ENCODE measurements at regions not wholly inside any gene's neighbourhood (a gene's known extent, or its start where the extent isn't known, plus 50 kb on each side); places are given as distances from the start of the nearest gene placed in this dataset.
"Not testable (repeated sequence)": the region's sequence is repeated elsewhere in the genome, so short reads cannot be mapped to it uniquely, and the experiment has no call there.

DNA sequence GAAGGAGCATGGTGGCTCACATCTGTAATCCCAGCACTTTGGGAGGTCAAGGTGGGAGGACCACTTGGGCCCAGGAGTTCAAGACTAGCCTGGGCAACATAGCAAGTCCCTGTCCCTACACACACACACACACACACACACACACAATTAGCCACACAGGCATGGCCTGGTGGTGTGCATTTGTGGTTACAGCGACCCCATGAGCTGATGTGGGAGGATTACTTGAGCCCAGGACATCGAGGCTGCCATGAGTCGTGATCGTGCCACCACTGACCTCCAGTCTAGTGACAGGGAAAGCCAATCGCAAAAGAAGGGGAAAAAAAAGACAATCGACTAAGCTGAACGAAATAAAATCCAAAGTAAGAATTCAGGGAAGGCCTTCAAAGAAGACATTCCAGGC is 67.9 kb downstream of the TBX3 start:
- no peak for DNase-seq (ENCODE audit: low spot score)

DNA sequence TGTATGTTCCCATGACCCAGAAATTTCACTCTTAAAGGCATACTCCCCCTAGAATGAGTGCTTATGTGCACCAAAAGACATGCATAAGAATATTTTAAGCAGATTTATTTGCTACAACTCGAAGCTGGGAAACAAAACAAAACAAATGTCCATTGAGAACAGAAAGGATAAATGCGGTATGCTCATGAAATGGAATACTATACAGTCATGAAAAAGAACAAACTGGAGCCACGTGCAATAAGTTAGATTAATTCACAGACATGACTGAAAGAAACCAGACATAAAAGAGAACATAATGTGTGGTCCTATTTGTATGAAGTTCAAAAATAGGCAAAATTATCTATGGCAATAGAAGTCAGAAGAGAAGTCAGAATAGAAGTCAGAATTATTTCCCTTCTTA is 69.9 kb downstream of the TBX3 start:
- DNase-seq (ENCODE audit: low spot score), result no peak

DNA sequence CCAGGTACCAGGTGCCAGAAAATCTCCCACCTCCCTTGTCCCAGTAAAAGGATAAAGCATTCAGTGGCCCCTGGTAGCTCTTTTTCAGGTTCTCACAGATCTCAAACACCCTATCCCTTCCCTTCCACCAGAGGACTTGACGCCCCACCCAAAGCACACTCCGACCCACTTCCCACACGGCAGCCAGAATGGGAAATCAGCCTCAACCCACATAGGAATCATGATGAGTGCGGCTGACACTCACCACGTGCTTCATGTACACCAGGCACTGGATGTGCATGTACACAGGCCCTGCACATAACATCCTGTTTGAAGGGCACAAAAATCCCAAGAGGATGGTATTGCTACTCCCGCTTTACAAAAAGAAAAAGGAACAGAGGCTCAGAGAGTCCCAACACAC is 71.9 kb downstream of the TBX3 start:
- no peak for DNase-seq (ENCODE audit: low spot score)

DNA sequence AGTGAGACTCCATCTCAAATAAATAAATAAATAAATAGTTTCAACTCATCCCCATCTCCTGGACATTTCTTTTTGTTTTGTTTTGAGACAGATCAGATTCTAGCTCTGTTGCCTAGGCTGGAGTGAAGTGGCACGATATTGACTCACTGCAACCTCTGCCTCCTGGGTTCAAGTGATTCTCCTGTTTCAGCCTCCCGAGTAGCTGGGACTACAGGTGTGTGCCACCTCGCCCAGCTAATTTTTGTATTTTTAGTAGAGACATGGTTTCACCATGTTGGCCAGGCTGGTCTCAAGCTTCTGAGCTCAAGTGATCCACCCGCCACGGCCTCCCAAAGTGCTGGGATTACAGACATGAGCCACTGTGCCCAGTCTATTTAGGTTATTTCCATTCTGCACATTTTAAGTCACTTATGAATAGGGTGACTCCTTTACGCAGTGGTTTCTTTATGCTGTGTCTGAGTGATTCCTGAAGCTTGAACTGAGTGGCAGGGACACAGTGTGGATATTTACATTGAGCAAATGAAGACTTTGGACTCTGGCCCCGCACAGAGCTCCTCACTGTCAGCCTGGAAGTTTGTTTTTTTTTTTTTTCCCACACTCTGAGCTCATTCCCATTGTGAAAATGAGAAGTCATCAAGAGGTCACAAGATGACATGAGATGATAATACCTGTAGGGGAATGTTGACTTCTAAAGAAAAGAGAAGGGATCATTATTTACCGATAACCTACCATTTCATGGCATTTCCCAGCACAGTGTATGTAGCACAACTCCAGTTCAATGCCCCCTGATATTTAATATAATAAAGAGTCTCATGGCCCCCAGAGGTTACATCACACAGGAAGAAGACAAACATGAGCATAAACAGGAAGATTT is 72.6 kb downstream of the TBX3 start:
- no peak for DNase-seq (ENCODE audit: low spot score)

DNA sequence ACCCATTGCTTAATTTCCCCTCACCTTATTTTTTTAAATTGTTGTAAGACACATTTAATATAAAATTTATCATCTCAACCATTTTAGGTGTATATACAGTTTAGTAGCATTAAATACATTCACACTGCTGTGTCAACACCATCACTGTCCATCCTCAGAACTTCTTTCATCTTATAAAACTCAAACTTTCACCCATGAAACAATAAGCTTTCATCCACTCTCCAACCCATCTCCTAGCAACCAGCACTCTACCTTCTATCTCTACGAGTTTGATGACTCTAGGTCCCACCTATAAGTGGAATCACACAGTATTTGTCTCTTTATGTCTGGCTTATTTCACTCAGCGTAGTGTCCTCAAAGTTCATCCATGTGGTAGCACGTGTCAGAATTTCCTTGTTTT is 75.5 kb downstream of the TBX3 start:
- DNase-seq (ENCODE audit: low spot score), result no peak

DNA sequence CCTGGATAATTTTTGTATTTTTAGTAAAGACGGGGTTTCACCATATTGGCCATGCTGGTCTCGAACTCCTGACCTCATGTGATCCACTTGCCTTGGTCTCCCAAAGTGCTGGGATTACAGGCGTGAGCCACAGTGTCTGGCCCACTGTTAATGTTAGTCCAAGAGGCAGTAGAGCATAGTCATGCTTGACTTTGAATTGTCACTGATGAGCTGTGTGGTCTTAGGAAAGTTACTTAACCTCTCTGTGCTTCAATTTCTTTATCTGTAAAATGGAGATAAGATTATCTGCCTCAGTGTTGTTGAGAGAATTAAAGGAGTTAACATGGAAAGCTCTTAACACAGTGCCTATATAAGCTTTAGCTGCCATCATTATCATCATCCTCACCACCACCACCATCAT is 78.1 kb downstream of the TBX3 start:
- no peak for DNase-seq (ENCODE audit: low spot score)

DNA sequence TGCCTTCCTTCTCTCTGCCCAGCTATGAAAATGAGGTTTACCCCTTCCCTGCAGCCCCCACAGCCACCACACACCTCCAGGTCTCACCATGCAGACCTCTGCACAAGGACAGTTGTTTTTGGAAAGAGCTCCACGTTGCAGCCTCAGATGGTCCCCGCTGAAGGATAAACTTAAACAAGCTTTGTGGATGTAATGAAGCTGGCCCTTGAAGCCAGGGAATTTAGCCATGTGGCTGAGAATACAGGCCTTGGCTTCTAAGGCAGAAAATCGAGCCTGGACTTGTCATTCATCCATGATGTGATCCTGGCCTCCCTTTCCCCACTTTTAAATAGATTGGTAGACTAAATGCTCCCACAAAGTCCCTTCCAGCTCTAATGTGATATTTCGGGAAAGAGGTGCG is 79.4 kb downstream of the TBX3 start:
- no peak for DNase-seq (ENCODE audit: low spot score)

DNA sequence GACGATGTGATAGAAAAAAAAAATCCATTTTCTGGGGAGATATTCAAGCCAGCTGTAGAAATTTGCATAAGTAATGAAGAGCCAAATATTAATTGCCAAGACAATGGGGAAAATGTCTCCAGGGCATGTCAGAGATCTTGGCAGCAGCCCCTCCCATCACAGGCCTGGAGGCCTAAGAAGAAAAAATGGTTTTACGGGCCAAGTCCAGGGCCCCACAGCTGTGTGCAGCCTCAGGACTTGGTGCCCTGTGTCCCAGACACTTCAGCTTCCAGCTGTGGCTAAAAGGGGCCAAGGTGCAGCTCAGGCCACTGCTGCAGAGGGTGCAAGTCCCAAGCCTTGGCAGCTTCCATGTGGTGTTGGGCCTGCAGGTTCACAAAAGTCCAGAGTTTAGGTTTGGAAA is 83.4 kb downstream of the TBX3 start:
- DNase-seq (ENCODE audit: low spot score), result not testable (repeated sequence)

DNA sequence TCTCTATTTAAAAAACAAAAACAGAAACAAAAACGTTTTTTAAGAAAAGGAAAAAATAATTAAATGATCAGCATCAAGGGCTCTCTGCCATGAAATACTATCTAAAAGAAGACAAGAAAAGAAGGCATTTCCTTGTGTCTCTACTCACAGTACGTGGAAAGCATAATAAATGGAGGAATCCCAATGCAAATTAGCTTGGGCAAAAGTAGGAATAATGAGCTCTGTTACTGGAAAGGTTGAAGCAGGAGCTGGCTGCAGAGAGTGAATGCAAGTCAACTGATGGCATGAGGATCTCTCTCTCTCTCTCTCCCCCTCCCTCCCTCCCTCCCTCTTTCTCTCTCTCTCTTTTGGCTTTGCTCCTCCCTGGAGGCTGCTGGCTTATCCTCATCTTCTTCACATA is 85.9 kb downstream of the TBX3 start:
- no peak for DNase-seq (ENCODE audit: low spot score)

DNA sequence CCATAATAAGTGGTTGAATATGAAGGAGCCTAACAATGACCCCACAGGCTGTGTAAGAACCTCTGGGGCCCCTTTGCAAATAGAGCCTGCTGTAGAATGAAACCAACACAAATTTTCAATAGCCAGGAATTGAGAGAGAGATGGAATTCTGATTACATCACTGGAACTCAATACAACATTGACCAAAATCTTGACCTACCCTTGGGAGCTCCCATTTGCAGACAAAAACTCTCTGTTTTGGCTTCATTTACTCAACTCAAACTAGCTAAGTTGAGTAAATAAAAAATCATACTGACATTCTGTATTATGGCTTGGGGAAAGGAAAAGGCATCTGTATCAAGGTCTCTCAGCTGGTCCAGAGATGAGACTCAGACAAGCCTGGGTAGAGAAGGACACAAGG is 91.0 kb downstream of the TBX3 start:
- DNase-seq (ENCODE audit: low spot score), result no peak

DNA sequence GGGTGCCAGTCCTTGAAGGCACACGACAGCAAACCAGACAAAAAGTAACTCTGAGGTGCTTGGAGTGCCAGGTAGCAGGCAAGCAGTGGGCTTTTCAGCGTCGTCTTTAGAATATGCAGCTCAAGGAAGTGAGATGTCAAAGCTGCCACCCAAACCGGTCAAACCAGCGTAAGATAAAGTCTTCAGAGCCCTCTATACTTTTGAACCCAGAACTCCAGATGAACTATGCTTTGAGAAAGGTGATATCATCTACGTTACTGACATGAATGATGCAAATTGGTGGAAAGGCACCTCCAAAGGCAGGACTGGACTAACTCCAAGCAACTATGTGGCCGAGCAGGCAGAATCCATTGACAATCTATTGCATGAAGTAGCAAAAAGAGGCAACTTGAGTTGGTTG is 95.9 kb downstream of the TBX3 start:
- no peak for DNase-seq (ENCODE audit: low spot score)

DNA sequence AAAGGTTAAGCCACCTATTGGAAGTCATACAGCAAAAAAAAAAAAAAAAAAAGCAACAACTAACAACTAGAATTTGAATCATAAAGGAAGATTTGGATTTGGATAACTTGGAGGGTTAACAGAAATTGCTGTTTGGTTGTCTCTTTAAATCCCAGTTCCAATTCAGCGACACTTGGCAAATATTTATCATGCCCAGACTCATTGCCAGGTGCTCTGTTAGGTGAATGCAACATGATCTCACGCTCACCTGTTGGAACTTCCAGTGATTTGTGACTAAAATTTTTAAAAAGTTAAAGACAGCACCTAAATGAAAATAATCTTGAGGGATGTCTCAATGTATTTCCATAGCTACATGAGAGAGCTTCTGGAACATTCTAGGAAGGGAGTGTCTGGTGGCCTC is 103.7 kb downstream of the TBX3 start:
- DNase-seq (ENCODE audit: low spot score), result no peak

DNA sequence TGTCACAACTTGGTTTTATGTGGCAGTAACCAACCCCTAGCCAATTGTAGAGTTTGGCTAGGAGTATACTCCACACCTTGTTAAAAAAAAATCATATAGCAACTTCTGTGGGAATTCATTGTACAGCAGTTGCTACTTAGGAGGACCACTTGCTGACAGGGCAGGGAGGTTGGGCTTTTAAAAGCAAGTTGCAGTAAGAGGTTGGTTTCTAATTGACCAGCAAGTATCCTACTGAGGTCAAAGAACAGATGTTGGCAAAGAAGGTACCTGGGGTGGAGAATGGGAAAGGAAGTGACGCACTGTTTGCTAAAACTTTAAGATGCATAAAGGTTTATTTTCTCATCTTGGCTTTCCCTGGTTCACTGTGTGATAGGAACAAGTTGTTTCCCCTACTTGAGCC is 104.6 kb downstream of the TBX3 start:
- no peak for DNase-seq (ENCODE audit: low spot score)

DNA sequence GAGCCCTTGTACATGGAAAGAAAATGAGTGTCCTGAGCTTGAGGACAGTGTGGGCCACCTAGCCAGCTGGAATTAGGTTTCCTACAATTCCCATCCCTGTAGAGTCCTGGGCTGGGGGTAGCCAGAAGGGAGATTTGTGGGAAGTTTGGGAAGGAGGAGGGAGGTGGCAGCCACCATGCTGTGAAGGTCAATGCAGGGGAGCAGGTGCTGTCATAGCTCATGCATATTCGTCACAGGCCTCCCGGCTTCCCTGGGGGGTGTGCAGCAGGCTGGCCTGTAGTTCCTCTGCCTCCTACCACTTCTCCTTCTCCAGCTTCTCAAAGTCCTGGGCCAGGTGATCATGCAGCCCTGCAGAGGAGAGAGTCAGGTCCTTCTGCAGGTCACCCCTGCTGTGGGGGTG is 121.3 kb downstream of the TBX3 start:
- no peak for DNase-seq (ENCODE audit: low spot score)

DNA sequence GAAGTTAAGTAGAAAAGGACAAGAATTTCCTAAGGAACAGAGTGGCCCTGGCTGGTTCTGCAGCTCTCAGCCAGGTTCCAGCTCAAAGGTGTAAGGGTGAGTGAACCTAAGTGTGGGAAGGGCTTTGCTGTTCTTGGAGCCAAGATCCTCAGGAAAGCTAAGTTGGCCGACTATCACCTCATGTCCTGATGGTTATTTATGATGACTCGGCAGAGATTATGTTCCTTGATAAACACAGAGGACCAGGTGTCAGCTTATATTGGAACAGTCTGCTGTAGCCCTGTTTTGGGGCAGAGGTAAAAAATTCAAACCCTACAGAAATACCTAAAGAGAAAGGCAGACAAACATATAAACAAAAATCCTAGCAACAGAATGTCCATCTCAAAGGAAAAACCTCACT is 128.5 kb downstream of the TBX3 start:
- no peak for DNase-seq (ENCODE audit: low spot score)

DNA sequence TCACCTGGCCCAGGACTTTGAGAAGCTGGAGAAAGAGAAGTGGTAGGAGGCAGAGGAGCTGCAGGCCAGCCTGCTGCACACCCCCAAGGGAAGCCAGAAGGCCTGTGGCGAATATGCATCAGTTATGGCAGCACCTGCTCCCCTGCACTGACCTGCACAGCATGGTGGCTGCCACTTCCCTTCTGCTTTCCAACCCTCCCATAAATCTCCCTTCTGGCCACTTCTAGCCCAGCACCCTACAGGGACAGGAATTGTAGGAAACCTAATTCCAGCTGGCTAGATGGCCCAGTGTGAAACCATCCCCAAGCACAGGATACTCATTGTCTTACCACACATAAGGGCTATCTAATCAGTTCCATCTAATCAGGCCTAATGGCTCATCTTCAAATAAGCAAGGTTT is 136.3 kb downstream of the TBX3 start:
- DNase-seq (ENCODE audit: low spot score), result no peak

DNA sequence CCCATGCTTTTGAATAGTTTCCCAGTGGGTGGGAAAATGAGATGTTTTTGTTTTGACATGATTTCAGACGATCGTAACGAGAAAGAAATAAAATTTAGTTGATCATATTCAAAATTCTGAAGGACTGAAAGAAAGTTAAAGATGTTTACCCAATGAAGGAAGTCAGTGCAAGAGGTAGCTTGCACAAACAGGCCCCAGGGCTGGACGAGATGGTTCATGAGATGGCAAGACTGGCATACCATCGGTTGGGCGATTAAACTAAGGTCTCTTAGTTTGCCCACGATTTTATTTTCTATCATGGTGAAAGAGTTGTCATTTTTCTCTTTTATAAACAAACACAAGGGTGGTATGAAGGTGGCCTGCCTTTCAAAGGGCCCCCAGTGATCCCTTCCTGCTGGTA is 124.5 kb upstream of the TBX5 start:
- DNase-seq (ENCODE audit: low spot score), result no peak

DNA sequence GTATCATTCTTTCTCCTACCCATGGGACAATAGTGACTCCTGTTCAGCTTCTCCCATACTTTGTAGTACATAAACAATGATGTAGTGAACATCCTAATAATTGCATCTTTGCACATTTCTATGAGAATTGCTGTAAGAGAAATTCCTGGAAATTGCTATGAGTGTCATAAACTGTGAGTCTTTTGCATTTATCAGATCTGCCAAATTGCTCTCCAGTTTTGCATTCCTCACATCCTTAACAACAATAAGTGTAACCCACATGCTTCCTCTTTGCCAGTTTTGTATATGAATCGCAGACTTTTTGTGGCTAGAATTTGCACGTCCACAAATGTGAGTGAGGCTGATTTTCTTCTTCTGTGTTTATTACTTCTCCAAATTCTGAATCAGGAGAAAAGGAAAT is 124.0 kb upstream of the TBX5 start:
- no peak for DNase-seq (ENCODE audit: low spot score)

DNA sequence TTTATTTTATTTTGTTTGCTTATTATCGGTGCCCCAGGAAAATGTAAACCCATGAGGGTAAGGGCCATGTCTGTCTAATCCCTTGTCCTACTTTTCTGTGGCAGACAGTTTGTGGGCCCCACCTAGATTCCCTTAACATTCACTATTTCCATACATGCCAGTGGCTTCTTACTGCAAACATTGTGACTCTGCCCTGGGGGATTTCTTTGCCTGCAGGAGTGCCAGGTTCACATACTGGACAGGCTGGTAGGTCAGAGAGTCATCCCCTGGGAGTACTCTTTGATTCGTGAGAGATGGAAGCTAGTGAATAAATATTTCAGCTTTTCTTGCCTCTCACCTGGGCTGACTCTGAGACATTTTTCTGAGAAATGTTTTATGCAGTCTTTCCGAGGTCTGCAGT is 122.8 kb upstream of the TBX5 start:
- DNase-seq (ENCODE audit: low spot score), result no peak

DNA sequence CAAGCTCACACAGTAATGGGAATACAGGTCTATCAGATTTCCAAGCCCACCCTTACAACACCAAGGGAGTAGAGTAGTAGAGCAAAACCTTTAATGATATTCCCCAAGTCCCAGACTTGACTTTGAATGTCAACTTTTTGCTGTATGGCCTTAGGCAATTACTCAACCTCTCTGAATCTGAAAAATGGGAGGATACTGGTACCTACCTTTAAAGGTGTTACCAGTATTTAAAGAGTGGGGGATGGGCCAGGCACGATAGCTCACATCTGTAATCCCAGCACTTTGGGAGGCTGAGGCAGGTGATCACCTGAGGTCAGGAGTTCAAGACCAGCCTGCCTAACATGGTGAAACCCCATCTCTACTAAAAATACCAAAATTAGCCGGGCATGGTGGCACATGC is 115.2 kb upstream of the TBX5 start:
- not testable (repeated sequence) for DNase-seq (ENCODE audit: low spot score)

DNA sequence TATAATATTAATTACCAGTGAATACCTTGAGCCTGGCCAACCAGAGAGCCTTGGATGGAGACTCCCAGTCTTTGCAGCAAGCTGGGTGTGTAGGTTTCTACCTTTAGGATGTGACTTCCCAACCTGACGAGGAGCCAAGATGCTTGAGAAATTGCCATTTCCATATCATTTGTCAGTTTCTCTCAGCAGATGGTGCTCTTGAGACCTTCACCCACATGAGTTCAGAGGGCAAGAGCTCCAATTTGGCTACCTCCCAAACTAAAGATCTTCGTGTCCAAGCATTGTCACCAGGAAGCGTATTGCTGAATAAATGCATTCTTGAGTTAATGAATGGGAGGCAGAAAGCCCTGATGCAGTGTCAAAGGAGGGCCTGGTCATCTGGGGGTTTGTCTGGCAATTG is 106.4 kb upstream of the TBX5 start:
- DNase-seq (ENCODE audit: low spot score), result no peak

DNA sequence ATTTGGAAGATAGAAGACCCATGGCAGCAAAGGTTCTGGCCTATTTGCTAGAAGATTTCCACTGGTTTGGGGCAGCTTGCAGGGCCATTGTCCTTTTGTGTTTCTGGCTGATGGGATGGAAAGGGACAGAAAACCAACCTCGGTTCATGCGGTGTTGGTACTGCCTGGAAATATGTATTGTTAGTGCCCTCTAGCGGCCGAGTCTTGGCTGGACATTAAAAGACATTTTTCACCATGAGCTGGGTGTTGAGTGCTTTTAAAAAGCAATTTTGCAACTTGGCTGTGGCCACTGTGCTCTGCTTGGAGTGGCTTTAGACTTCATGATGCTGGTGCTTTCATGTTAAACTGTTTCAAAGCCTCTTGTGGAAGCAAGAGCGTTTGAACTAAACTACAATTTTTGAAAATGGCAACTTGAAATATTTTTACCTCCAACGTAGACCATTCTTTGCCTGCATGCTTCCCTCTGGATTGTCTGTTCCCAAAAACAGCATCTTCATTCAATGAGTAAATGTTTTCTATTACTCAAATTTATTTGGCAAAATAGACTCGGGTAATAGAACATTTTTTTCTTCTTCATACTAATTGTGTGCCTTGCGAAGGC is 102.7 kb upstream of the TBX5 start:
- DNase-seq (ENCODE audit: low spot score), result peak; percentile 67

DNA sequence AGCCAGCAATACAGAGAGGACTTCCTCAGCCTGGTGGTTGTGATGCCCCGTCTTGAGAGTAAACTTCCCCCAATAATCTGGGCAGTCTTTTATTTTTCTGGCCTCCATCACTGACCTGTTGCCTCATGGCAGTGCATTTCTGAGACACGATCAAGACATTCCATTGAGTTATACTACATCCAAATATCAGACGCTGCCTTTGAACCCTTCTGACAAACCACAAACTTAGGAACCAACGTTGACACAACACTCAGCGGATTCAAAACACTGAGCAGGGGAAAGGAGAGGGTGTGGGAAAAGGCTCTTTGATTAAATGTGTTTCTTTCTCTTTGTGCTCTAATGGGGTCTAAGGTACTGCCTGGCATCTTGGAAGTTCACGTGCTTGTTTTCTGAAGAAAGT is 100.7 kb upstream of the TBX5 start:
- no peak for DNase-seq (ENCODE audit: low spot score)

DNA sequence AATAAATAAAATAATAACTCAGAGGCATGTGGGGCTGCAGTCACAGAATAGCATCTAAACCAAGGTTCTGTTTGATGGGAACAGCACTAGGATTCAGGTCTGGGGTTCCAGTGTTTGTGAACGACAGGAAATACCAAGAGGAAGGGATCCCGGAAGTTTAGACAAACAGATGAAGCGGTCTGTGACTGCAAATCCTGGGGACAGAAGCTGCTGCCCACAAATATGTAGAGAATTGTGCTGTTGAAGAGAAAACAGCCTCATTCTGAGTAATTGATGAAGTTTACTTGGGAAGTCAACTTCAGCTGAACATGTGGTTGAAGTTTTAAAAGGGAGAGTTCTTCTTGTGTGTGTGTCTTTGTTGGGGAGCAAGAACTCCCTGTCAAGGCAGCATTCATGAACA is 98.4 kb upstream of the TBX5 start:
- DNase-seq (ENCODE audit: low spot score), result no peak

All from kidney tubule cell (primary cell).